NCI-H128 (cell line): ENCODE measurements at regions not wholly inside any gene's neighbourhood (a gene's known extent, or its start where the extent isn't known, plus 50 kb on each side); places are given as distances from the start of the nearest gene placed in this dataset.

Experiments
- DNase-seq: peaks from one replicate; lab custom pipeline; 2025; ENCODE audit not compliant: unreplicated experiment; lab: John Stamatoyannopoulos, UW

DNA sequence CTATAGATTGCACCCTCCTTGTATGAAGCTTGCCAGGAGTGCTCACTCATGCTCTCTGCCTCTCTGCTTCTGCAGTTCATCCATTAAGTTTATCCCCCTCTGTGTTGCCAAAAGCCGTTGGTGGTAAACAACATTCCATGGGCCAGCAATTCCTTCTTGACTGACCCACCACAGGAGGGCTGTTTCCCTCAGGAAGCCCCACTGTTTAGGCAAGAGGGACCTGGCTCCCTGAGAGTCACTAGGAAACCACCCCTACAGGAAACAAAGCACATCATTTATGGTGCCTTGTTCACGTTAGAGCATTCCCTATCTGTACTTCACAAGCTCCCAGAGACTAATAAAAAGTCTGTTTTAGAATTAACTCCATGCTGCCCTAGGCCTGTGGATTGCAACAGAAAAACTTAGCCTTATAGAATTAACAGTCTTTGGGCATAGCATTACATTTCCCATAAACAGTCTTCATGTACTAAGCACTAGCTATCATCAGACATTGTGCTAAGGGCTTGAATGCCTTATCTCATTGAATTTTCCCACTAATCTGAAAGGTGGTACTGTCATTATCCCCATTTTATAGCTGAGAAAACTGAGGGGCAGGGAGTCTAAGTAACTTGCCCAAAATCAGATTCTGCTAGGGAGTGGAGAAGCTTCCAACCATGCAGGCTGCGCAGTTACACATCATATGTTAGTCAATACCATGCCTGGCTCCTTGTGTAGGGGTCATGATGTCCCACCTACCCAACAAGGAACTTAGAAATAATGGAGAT is 149.9 kb downstream of the SHQ1 start:
- no peak for DNase-seq

DNA sequence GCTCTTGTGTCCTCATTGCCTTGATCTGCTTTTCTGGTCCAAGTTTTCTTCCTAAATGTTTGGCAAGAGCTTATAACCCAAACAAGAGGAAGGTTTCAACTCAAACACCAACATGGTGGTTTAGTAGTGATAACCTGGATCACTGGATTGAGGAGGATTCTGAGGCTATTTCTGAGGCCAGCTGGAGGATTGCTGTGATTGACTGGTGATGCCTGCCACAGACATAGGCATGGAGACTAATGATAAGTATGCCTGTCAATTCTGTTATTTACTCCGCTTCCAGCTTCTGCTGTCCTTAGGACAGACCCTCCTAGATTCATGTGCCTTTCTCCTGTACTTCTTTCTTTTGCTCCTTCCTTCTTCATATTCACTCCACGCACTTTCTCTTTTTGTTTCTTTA is 150.5 kb downstream of the SHQ1 start:
- DNase-seq, result no peak

DNA sequence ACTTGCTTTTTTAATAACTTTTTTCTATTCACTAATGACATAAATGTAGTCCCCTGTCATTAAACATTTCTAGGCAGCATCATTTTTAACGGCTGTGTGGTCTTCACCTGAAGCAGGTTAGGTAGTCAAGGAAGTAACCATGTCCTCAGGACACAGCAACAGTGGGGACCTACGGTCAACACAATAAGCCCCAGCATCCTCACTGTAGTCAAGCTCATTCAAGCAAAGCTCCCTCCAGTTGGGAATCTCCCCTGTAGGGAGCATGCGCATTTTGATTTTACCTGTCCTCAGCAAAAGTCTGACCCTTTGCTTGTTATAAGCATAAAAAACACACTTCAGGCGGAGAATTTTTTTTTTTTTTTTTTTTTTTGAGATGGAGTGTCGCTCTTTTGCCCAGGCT is 151.4 kb downstream of the SHQ1 start:
- no peak for DNase-seq

DNA sequence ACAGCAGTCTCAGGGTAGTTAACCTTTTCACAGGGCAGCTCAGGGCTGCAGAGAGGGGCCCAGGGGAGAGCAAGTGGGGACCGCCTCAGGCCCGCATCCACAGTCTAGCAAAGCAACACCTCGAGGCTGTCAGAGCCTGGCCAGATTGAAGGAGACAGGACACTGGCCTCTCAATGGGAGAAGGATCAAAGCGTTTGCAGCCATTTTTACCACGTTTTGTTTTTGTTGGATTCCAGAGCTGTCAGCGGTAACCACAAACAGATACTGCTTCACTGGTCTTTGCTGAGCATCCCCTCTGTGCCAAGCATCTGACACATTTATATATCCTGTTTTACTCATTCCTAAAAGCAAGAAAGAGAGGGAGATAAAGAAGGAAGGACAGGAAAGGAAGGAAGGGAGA is 153.8 kb downstream of the SHQ1 start:
- no peak for DNase-seq

DNA sequence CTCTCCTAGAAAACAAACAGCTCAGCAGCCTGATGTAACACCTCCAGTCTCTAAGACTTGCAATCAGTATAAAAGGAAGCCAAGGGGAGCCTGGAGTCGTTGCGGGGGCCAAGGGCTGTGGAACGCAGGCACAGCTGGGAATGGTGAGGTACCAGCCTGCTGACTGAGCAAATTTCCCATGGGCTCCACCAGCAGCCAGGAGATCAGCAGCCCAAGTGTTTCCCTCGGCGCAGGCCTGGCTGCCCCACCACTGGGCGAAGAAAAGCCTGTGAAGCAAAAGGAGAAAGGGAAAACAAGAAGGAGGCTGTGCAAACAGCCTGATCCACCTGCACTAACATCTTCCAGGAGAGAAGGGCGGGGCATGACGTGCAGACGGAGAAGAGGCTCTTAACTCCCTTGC is 155.3 kb downstream of the SHQ1 start:
- no peak for DNase-seq

DNA sequence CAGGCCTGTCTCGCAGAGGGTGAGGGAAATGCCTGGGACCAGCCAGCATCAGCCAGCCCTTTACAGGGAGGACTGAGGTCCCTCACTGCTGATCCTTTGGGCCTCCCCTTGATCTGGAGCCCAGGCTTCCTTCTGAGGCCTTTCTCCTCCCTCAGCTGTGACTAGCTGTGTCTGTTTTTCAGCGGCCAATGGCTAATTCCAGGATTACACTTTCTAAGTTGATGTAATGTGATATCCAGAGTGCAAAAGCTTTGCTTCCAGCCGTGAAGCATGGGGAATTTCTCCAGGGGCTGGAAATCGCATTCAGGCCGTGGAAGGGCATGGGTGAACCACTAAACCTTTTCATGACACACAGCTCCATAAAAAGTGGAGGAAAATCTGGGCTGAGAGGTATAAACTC is 157.6 kb downstream of the SHQ1 start:
- no peak for DNase-seq

DNA sequence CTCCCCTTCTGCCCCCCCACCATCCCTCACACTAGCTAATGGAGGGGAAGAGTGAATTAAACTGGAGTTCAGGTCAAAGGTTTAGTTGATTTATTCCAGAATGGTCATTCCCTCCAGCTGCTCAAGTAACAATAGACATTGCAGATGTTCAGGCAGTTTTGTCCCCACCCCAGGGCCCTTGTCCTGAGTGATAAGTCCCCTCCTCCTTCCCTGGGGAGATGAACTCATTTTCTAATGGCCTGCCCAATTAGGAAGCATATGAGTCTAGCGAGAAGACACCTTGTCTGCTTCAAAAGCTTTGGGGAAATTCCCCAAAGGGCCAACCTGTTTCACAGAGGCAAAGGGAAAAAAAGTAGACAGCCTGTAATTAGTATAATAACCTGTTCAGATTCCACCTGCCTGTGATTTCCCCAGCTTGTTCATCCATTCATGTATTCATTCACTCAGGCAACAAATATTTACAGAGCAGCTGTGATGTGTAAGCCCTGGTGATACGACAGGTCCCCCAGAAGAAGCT is 165.3 kb downstream of the SHQ1 start:
- no peak for DNase-seq

DNA sequence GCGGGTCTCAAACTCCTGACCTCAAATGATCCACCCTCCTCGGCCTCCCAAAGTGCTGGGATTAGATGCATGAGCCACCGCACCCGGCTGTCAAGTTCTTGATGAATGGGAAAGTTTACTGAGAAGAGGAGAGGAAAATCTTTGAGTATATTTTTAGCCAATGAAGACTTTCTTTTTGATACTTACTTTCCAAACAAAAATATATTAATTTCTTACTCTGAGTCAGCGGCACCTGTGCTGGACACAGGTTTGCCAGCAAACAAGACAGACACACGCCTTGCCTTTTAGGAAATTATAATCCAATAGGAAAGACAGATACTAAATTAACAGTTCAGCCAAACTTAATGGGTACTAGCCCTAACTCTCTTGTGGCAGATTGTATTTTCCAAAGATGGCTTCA is 166.6 kb downstream of the SHQ1 start:
- DNase-seq, result no peak

DNA sequence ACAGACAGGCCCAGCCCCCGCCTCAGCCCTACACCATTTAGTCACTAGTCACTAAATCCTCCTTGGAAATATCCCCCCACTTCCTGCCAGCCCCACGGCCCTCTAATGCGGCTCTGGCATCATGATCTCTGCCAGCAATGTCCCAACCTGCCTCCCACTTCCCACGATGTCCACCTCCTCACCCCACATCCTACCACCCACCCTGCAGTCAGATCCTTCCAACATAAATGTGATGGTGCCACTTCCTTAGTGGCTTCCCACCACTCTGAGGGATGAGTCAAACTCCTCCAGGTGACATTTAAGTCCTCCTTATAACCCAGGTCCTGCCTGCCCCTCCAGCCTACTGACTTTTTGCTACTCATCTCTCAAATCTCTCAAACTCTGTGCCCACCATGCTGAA is 167.5 kb downstream of the SHQ1 start:
- no peak for DNase-seq

DNA sequence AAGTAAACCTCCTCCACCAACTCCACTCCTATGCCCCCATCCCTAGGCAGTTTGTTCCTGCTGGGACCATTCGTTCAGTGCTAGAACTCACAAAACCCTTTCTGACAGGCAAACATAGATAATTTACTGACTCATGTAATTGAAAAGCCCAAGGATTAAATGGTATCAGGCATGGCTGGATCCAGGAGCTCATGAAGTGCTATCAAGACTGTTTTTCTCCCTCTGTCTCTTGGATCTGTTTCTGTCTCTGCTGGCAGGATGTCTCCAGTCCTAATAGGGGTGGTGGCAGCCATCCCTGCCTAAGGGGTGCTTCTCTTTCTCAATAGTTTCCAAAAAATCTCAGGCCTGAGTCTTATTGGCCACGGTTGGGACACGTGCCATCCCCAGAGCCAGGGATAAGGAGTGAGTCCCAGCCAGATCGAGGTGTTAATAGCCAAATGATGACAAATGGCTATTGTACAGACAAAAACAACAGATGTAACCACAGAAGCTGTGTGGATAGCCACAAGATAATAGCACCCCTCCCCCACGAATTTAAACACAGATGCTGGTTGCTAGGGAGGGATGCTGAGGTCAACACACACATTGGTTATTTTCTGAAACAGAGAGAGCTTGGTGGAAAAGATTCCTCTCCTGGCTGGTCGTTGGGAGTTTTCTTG is 168.6 kb downstream of the SHQ1 start:
- DNase-seq, result no peak

DNA sequence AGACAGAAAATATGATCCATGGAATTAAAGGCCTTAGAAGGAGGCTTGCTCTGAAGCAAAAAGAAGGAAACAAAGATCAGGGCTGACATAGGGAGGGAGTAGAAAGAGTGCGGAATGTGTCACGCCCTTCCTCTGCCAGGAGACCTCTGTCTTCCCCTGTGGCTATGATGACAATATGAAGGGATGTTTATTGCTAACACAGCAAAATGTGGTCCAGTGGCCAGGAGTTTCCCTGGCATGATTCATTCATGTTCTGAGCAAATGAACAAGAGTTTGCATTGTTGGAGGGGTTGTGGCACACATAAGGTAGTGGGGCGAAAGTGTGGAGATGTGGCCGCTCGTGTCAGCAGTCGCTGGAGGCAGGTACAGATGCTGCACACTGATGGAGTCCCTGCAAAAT is 169.4 kb downstream of the SHQ1 start:
- DNase-seq, result no peak

DNA sequence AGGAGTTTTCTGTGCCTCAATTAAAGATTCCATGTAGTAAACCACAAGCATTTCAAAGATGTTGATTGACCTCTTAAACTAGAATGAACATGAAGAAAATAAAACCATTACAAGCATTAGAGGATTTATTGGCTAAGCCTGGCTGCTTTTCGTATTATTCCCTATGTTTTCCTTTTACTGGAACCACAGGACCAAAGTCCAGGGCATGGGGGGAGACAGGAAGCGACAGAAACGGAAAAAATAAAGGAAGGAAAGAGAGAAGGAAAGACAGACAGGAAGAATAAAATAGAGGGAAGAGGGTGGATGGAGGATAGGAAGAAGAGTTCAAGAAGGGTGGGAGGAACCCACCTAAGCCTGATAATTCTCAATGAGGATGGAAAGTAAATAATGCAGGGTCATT is 169.9 kb downstream of the SHQ1 start:
- DNase-seq, result no peak

DNA sequence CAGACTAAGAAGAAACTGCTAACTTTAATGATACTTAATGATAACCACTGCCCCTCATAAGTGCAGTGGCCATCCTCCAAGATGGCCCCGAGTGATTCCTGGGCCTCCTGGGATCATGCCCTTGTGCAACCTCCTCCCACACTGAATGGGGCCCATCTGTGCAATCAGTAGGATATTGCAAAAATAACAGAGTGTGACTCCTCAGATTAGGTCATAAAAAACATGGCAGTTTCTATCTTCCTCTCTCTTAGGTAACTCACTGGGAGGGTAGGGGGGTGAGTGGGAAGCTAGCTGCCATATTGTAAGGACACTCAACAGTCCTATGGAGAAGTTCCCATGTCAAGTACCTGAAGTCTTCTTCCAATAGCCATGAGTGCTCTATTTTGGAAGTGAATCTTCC is 173.0 kb downstream of the SHQ1 start:
- DNase-seq, result no peak

DNA sequence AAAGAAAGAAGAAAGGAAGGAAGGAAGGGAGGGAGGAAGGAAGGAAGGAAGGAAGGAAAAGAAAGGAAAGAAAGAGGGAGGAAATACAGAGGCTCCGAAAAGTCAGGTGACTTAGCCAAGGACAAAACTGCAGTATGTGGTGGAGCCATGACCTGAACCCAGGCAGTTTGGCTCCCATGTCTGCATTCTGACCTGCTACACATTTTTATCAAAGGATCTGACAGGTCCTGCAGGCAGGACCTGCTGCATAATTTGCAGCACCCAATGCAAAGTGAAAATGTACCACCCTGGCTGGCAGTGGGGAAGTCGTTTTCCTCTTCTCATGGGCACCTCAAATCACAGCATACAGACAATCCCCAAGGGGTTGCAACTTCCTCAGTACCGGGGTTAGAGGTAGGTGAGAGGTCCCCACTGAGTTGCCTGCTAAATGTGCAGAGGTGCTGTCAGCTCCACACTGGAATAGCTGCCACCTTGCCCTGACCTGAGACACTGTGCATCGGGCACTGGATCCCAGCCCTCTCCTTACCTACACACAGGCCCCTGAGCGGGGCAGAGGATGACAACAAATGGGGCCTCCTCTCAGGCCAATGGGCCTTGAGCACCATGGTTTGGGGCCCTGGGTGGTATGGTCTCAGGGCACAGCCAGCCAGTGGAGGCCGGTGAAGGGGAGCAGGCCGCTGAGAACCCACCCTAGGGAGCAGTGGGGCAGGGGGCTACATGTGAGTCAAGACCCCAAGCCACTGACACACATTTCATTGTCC is 175.1 kb downstream of the SHQ1 start:
- no peak for DNase-seq

DNA sequence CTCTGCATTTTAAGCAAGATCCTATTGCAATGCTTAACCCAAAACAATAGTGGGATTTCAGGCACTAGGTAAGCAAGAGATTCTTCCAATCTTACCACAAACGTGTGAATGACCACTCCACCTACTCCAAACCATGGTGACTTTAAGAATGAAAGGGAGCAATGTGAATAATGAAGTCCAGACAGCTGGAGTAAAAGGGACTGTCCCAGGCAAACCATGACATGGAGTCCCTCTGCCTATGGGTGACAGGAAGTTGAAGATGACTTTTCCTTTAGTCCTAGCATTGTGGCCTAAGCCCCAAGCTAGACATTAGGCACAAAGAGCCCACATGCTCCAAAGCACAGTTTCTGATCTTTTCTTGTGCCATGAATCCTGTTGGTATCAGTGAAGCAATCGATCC is 179.0 kb downstream of the SHQ1 start:
- DNase-seq, result no peak

DNA sequence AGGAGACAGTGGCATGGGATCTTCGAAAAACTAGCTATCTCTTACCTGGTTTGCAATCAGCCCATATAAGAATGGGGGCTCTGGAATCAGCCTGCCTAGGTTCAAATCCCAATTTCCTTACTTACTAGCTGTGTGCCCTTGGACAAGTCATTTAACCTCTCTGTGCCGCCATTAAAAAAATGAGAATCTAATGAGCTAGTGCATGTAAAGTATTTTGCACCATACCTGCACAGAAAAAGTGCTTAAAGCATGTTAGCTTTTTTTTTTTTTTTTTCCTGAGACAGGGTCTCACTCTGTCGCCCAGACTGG is 181.8 kb downstream of the SHQ1 start:
- DNase-seq, result no peak

DNA sequence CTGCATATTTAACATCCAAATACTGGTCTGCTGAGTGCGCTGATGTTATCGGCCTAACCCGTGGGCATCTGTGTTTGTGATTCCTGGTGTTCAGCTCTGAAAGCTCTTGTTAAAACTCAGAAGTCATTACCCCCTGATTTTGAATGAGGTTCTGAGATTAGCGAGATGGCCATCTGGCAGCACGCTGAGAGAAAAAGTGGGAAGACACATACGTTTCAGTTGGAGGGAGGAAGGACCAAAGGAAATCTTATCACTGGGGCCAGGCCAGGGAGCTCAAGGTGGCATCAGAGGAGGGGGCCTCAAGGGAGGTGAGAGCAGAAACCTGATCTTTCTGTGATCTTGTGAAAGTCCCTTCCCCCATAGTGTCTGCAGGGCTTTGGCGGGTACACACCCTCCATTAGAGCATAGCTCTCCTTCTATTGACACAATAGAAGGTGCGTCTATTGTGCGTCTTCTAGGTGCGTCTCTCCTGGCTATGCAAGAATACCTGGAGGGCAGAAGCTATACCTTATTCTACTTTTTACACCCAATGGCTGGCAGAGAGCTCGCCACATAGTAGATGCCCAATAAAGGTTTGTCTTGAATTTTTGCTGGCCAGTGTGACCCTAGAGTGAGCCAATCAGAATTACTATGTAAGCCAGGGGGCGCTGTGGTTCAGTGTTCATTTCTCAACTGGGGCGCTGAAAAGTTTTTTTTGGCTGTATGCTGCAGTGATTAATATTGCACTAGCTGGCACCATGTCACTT is 182.4 kb downstream of the SHQ1 start:
- DNase-seq, result no peak

DNA sequence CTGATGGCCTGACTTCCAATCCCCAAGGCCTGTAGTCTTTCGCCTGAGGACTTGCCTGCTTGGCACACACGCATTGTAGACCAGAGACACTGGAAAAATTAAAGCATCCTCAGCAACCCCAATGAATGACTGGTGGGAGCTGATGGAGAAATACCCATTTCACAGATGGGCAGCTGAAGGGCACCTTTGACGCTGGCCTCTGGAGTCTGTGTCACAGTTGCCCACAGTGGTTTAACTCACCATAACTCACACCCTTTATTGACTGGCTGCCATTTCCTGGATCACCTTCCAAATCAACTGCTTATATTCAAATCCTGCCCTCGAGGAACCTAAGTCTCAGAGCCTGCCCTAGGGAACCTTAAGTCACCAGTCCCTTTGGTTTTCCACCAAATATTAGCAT is 183.1 kb downstream of the SHQ1 start:
- no peak for DNase-seq

DNA sequence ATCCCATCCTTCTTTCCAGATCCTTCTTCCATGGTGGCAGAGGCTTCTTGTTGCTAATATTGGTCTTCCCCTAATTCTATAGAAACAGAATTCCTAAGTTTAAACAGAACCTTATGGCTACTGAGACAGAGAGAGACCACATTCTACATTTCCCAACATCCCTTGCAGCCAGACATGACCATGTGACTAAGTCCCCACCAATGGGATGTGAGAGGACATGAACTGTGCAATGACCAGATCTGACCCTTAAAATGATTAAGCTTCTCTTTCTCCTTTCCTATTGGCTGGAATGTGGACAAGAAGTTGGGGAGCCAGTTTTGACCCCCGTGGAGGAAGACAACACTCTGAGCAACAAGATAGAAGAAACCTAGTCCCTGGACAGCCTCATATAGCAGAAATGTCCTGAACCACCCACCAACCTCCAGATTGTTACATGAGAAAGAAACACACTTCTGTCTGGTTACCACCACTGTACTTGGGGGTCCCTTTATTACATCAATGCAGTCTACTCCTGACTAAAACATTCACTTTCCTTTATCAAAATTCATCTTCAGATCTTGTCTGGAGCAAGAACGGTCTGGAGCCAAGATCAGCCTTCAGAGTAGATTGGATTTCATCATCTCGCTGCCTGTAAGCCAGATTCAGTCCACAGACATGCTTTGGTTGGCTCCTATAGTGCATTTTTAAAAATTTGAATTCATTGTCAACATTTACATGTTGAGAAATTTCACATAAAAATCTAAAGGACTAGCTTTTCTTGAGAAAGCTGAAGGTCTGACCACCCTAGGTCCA is 183.9 kb downstream of the SHQ1 start:
- no peak for DNase-seq

DNA sequence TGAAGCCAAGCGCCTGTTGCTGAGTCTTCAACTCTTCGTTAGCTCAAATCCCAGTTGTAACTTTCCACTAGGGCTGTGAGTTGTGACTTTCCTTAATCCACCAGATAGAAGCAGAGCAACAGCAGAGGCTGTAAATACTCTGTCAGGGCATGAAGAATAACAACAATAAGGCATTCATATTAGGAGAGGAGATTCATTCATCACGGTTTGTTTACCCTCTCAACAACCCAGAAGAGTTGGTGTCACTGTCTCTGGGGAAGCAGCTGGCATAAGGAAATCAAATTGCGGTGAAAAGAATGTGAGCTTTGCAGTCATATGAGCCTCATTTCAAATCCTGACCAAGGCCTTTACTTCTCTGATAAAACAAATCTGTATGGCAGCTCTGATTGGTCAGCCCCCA is 184.8 kb downstream of the SHQ1 start:
- no peak for DNase-seq

DNA sequence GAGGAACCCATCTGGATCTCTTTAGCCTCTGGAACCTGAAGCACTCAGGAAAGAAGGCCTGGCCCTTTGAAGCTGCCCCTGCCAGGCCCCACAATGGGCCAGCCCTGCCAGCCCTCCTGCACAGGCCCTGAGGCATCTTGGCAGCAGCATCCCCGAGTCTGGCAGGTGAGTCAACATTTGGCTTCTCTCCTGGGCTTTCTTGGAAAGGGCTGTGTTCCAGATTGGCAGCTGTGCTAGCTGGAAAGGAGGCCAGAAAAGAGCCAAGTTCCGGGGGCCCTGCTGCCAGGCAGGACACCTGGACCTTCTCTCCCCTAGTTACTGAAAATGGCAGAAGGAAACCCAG is 187.2 kb downstream of the SHQ1 start:
- DNase-seq, result no peak
